ENCODE measurements at regions not wholly inside any gene's neighbourhood (a gene's known extent, or its start where the extent isn't known, plus 50 kb on each side); places are given as distances from the start of the nearest gene placed in this dataset.

GRCh38 chr4:166174717-166175490 lies 301.9 kb downstream of the TLL1 start:
- Histone ChIP-seq H3K27ac (no peak overlapping the region), H3K36me3 (no peaks in the 10 kb centered on the region), H3K4me1 (replicated peaks) (no peaks in the 10 kb centered on the region), H3K27me3 (replicated peaks; ENCODE audit: insufficient read depth) (no peaks in the 10 kb centered on the region), H3K9me3 (no peaks in the 10 kb centered on the region), H3K4me3 (no peak overlapping the region)
- TF ChIP-seq, protein P1, sequence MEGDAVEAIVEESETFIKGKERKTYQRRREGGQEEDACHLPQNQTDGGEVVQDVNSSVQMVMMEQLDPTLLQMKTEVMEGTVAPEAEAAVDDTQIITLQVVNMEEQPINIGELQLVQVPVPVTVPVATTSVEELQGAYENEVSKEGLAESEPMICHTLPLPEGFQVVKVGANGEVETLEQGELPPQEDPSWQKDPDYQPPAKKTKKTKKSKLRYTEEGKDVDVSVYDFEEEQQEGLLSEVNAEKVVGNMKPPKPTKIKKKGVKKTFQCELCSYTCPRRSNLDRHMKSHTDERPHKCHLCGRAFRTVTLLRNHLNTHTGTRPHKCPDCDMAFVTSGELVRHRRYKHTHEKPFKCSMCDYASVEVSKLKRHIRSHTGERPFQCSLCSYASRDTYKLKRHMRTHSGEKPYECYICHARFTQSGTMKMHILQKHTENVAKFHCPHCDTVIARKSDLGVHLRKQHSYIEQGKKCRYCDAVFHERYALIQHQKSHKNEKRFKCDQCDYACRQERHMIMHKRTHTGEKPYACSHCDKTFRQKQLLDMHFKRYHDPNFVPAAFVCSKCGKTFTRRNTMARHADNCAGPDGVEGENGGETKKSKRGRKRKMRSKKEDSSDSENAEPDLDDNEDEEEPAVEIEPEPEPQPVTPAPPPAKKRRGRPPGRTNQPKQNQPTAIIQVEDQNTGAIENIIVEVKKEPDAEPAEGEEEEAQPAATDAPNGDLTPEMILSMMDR (IDR thresholded peaks at IDR 0.05), result no peak
- TF ChIP-seq POLR2AphosphoS5 (IDR thresholded peaks at IDR 0.05), result no peak
- TF ChIP-seq POLR2A (IDR thresholded peaks at IDR 0.05), result no peak
- 40% methylated on average over 4 of the region's 4 CpGs for WGBS
- no peak for DNase-seq (ENCODE audit: low spot score)
- intact Hi-C loops (cut with DNase I), result no loop called here

DNA sequence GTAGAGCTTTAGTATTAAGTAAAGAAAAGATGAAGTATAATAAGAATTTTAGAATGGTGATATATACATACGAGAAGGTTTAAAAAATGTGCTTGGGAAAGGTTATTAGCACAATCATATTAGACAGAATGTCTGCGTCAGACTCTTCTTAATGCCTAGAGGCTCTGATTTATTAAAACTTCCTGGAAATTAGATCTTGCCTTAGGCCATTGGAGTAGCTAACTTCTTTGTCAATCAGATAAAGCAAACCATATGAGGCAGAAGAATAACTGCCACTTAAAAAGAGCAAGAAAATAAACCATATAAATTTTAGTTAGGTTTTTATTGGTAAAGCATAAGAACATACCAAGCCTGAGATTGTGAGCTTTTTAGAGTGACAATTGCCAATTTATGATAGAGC lies 309.1 kb downstream of the TLL1 start:
- Histone ChIP-seq H3K36me3 (no peaks in the 10 kb centered on the region), H3K4me1 (replicated peaks) (no peaks in the 10 kb centered on the region), H3K4me3 (no peak overlapping the region), H3K9me3 (no peaks in the 10 kb centered on the region), H3K27me3 (replicated peaks; ENCODE audit: insufficient read depth) (no peaks in the 10 kb centered on the region), H3K27ac (no peak overlapping the region)
- 53% methylated on average over 2 of the region's 2 CpGs for WGBS
- no peak for DNase-seq (ENCODE audit: low spot score)
- TF ChIP-seq, protein P1 (IDR thresholded peaks at IDR 0.05), result no peak
- no peak for TF ChIP-seq POLR2AphosphoS5 (IDR thresholded peaks at IDR 0.05)
- TF ChIP-seq POLR2A (IDR thresholded peaks at IDR 0.05), result no peak
- intact Hi-C loops (cut with DNase I), result no loop called here

GRCh38 chr4:166195101-166195500 lies 322.1 kb downstream of the TLL1 start:
- Histone ChIP-seq H3K36me3 (no peaks in the 10 kb centered on the region), H3K4me3 (no peak overlapping the region)

DNA sequence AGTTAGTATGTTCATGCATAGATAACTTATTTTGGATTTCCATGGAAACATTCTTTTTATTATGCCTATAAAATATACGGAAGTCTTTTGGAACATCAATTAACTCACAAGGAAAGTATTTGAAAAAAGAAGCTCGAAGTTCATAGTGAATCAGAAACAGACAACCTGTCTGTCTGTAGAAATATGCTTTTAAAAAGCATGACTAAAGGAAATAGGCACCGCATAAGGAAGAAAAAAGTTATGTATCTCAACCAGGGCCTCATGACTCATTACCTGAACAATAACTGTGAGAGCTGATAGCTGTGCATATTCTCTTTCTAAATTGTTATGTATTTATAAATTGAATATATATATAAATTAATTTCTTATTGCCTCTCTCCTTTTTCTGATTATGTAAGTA lies 324.1 kb downstream of the TLL1 start:
- H3K27me3 ChIP-seq (replicated peaks; ENCODE audit: insufficient read depth), result no peaks in the 10 kb centered on the region
- H3K9me3 ChIP-seq, result no peaks in the 10 kb centered on the region
- no peak overlapping the region for H3K4me3 ChIP-seq
- TF ChIP-seq, protein P1 (IDR thresholded peaks at IDR 0.05), result no peak
- TF ChIP-seq POLR2A (IDR thresholded peaks at IDR 0.05), result no peak
- no peak for TF ChIP-seq POLR2AphosphoS5 (IDR thresholded peaks at IDR 0.05)
- intact Hi-C loops (cut with DNase I), result no loop called here
- 35% methylated on average over 3 of the region's 3 CpGs for WGBS
- no peak overlapping the region for H3K27ac ChIP-seq
- H3K4me1 ChIP-seq (replicated peaks), result no peaks in the 10 kb centered on the region
- H3K36me3 ChIP-seq, result no peaks in the 10 kb centered on the region
- no peak for DNase-seq (ENCODE audit: low spot score)

More at GRCh38 chr4:166195101-166195500, 322.1 kb downstream of the TLL1 start:
- Histone ChIP-seq H3K4me1 (replicated peaks) (no peaks in the 10 kb centered on the region), H3K27ac (no peak overlapping the region), H3K27me3 (replicated peaks; ENCODE audit: insufficient read depth) (no peaks in the 10 kb centered on the region), H3K9me3 (no peaks in the 10 kb centered on the region)
- intact Hi-C loops (cut with DNase I), result no loop called here
- no peak for DNase-seq (ENCODE audit: low spot score)
- TF ChIP-seq POLR2A (IDR thresholded peaks at IDR 0.05), result no peak
- TF ChIP-seq, protein P1 (IDR thresholded peaks at IDR 0.05), result no peak
- no peak for TF ChIP-seq POLR2AphosphoS5 (IDR thresholded peaks at IDR 0.05)

DNA sequence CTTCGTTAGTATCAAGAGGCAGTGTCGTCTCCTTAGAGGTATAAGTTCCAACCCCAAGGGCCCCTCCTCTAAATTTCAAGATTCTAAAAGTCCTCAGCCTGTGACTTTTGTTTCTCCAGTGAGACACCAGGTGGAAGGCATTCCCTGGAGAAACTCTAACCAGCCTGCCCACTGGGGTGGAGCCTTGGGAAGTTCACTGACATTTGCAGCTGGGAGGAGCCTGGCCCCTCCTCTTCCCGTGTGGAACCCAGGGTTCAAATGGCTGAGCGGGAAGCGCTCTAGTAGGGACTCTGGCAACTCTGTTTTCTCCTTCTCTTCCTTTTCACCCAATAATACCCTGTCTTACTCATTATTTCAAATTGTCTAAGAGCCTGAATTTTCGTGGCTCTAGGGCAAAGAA lies 325.0 kb downstream of the TLL1 start:
- intact Hi-C loops (cut with DNase I), result no loop called here
- DNase-seq (ENCODE audit: low spot score), result no peak
- Histone ChIP-seq H3K36me3 (no peaks in the 10 kb centered on the region), H3K9me3 (no peaks in the 10 kb centered on the region), H3K27ac (no peak overlapping the region), H3K4me3 (no peak overlapping the region), H3K27me3 (replicated peaks; ENCODE audit: insufficient read depth) (no peaks in the 10 kb centered on the region), H3K4me1 (replicated peaks) (no peaks in the 10 kb centered on the region)
- no peak for TF ChIP-seq POLR2AphosphoS5 (IDR thresholded peaks at IDR 0.05)
- TF ChIP-seq, protein P1 (IDR thresholded peaks at IDR 0.05), result no peak
- WGBS, result 95% methylated on average over 6 of the region's 6 CpGs

All from prostate gland (tissue), 2 donors.